Neural cell (in vitro differentiated cells): ENCODE measurements at regions not wholly inside any gene's neighbourhood (a gene's known extent, or its start where the extent isn't known, plus 50 kb on each side); places are given as distances from the start of the nearest gene placed in this dataset.

Experiments used
- H2AFZ ChIP-seq: fragments of 200-600, 300-800 bp; sonication (generic), shearing (Covaris generic); 2 replicates; pipeline ENCODE4 v1.6.0; 2014; ENCODE audit warnings: low read depth, mild to moderate bottlenecking, antibody characterized with exemption, low read length, moderate library complexity
- H3F3A ChIP-seq: fragments of 200-600 bp; shearing (Covaris generic); 2 replicates; pipeline ENCODE4 v1.6.1; 2016; ENCODE audit warnings: mild to moderate bottlenecking, moderate library complexity, mixed read lengths, antibody characterized with exemption, low read length; ENCODE audit not compliant: insufficient read depth, poor library complexity, severe bottlenecking
- H3K27ac ChIP-seq: fragments of 200-600, 300-800 bp; sonication (generic), shearing (Covaris generic); 2 replicates; pipeline ENCODE4 v1.5.1; 2014; ENCODE audit warnings: mild to moderate bottlenecking, low read length, moderate library complexity
- H3K27me3 ChIP-seq: fragments of 300-800, 200-600 bp; sonication (generic), shearing (Covaris generic); 2 replicates; pipeline ENCODE4 v1.6.0; 2014; ENCODE audit warnings: mild to moderate bottlenecking, low read depth, low read length, moderate library complexity; ENCODE audit not compliant: insufficient read depth
- H3K36me3 ChIP-seq: fragments of 300-800, 200-600 bp; sonication (generic), shearing (Covaris generic); 2 replicates; pipeline ENCODE4 v1.5.1; 2014; ENCODE audit warnings: mild to moderate bottlenecking, antibody characterized with exemption, low read length, moderate library complexity; ENCODE audit not compliant: insufficient read depth
- H3K4me2 ChIP-seq: fragments of 300-800, 200-600 bp; sonication (generic), shearing (Covaris generic); 2 replicates; pipeline ENCODE4 v1.6.0; 2014; ENCODE audit warnings: mild to moderate bottlenecking, low read length
- H3K4me3 ChIP-seq: fragments of 300-800, 200-600 bp; sonication (generic), shearing (Covaris generic); 2 replicates; pipeline ENCODE4 v1.5.1; 2014; ENCODE audit warnings: mild to moderate bottlenecking, low read length, moderate library complexity
- H3K79me2 ChIP-seq: fragments of 200-600 bp; shearing (Covaris generic); replicated peaks from 2 replicates; pipeline ENCODE4 v1.6.0; 2014; ENCODE audit warnings: mild to moderate bottlenecking, low read length, moderate library complexity; ENCODE audit not compliant: insufficient read depth
- H3K9ac ChIP-seq: fragments of 300-800, 200-600 bp; sonication (generic), shearing (Covaris generic); 2 replicates; pipeline ENCODE4 v1.6.1; 2016; ENCODE audit warnings: mild to moderate bottlenecking, low read length, mixed read lengths
- H3K9me2 ChIP-seq: fragments of 200-600 bp; shearing (Covaris generic); 2 replicates; pipeline ENCODE4 v1.6.1; 2016; ENCODE audit warnings: mild to moderate bottlenecking, low read length, mixed read lengths; ENCODE audit not compliant: insufficient read depth
- H3K9me3 ChIP-seq: fragments of 200-600, 300-800 bp; sonication (generic), shearing (Covaris generic); 2 replicates; pipeline ENCODE4 v1.6.1; 2016; ENCODE audit warnings: mild to moderate bottlenecking, mixed run types, low read length, moderate library complexity, mixed read lengths
- H4K20me1 ChIP-seq: fragments of 200-600 bp; shearing (Covaris generic); 2 replicates; pipeline ENCODE4 v1.6.1; 2016; ENCODE audit warnings: mild to moderate bottlenecking, mixed run types; ENCODE audit not compliant: insufficient read depth
- EP300 ChIP-seq: fragments of 450-650 bp; conservative IDR thresholded peaks from 2 replicates; pipeline ENCODE4 v1.6.1; 2014; ENCODE audit warnings: antibody characterized with exemption, mild to moderate bottlenecking, moderate library complexity; ENCODE audit not compliant: poor library complexity, severe bottlenecking
- EZH2 ChIP-seq: fragments of 200-600, 300-800 bp; shearing (Covaris generic), sonication (generic); IDR thresholded peaks from 2 replicates; pipeline ENCODE4 v1.6.1; 2014; ENCODE audit warnings: antibody characterized with exemption, low read length, borderline replicate concordance, mild to moderate bottlenecking; ENCODE audit not compliant: insufficient read depth, poor library complexity, severe bottlenecking
- MXI1 ChIP-seq: fragments of 450-650 bp; conservative IDR thresholded peaks from 2 replicates; pipeline ENCODE4 v1.6.1; 2014; ENCODE audit warnings: antibody characterized with exemption, mild to moderate bottlenecking; ENCODE audit not compliant: poor library complexity, severe bottlenecking
- POLR2AphosphoS5 ChIP-seq: IDR thresholded peaks from 2 replicates; pipeline ENCODE4 v1.6.1; 2012
- RAD21 ChIP-seq: fragments of 450-650 bp; conservative IDR thresholded peaks from 2 replicates; pipeline ENCODE4 v1.6.1; 2014; ENCODE audit warnings: antibody characterized with exemption, mild to moderate bottlenecking, moderate library complexity
- SMC3 ChIP-seq: fragments of 450-650 bp; conservative IDR thresholded peaks from 2 replicates; pipeline ENCODE4 v1.6.1; 2014; ENCODE audit warnings: antibody characterized with exemption, mild to moderate bottlenecking, moderate library complexity; ENCODE audit not compliant: poor library complexity
- TAF1 ChIP-seq: IDR thresholded peaks from 2 replicates; pipeline ENCODE4 v1.6.1; 2012; ENCODE audit warnings: low read depth
- TF ChIP-seq, protein P1 (sequence below): IDR thresholded peaks from 2 replicates; pipeline ENCODE4 v1.6.1; 2012; ENCODE audit warnings: borderline replicate concordance
- TF ChIP-seq, protein P2 (sequence below): fragments of 450-650 bp; IDR thresholded peaks from 2 replicates; pipeline ENCODE4 v1.5.1; 2014; ENCODE audit warnings: antibody characterized with exemption, mild to moderate bottlenecking, moderate library complexity; ENCODE audit not compliant: poor library complexity, severe bottlenecking

DNA sequence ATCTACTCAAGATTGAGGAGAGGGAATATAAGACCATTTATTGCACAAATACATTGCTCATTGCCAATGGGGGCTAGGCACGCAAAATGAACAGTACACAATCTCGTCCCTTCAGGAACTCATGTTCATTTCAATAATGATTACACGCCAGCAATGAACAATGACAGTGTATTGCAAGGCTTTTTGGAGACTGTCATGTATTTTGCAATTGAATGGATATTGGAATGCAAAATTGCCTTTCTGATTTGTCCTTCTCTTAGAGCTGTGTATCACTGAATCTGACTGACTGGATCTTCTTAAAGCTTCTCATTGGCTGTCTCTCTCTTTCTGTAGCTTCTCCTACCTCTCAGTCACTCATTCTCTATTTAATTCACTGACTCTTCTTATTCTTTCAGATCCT, 400.2 kb upstream of the DCN start:
- Histone ChIP-seq H3K4me3 (no peak overlapping the region), H3K79me2 (no peaks in the 10 kb centered on the region)

DNA sequence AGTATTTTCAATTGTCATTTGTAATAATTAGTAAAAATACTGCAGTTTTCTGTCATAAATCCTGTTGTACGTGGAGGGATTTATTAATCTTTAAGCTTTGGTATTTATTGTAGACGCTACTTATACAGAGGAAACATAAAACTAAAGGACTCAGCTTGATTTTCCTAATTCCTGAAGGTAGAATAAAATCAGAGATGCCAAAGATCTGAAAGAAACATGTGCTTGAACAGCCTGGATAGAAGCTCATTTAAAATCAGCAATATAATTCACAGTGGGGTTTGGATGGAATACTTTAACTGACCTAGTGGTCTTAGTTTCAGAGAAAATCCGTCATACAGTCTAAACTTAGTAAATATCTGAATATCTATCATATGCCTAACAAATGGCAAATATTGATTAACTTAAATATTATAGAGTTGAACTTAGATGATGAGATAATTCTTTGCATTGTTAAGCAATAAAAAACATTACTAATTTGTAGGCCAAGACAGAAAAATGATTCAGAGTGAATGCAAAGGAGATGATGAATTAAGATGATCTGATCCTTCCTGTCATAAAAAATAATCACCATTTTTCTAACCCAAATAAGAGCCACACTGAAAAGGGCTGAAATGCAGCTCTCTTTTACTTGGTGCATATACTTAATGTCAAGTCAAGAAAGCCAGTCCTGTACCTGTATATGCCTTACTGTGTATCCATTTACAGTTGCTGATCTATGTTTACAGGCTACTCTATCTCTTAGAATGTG, 397.1 kb upstream of the DCN start:
- H3F3A ChIP-seq, result no peaks in the 10 kb centered on the region
- no peaks in the 10 kb centered on the region for H3K27me3 ChIP-seq
- H3K79me2 ChIP-seq, result no peaks in the 10 kb centered on the region
- H3K9ac ChIP-seq, result no peak overlapping the region
- H3K27ac ChIP-seq, result peak overlapping the region; percentile 38
- H3K36me3 ChIP-seq, result no peaks in the 10 kb centered on the region
- H4K20me1 ChIP-seq, result no peaks in the 10 kb centered on the region
- no peaks in the 10 kb centered on the region for H3K9me3 ChIP-seq
- H2AFZ ChIP-seq, result no peak overlapping the region
- no peak overlapping the region for H3K4me2 ChIP-seq
- H3K4me3 ChIP-seq, result no peak overlapping the region
- TF ChIP-seq TAF1 (no peak), RAD21 (no peak), POLR2AphosphoS5 (no peak), EP300 (no peak), EZH2 (no peak), MXI1 (no peak), SMC3 (no peak)
- TF ChIP-seq, protein P1, sequence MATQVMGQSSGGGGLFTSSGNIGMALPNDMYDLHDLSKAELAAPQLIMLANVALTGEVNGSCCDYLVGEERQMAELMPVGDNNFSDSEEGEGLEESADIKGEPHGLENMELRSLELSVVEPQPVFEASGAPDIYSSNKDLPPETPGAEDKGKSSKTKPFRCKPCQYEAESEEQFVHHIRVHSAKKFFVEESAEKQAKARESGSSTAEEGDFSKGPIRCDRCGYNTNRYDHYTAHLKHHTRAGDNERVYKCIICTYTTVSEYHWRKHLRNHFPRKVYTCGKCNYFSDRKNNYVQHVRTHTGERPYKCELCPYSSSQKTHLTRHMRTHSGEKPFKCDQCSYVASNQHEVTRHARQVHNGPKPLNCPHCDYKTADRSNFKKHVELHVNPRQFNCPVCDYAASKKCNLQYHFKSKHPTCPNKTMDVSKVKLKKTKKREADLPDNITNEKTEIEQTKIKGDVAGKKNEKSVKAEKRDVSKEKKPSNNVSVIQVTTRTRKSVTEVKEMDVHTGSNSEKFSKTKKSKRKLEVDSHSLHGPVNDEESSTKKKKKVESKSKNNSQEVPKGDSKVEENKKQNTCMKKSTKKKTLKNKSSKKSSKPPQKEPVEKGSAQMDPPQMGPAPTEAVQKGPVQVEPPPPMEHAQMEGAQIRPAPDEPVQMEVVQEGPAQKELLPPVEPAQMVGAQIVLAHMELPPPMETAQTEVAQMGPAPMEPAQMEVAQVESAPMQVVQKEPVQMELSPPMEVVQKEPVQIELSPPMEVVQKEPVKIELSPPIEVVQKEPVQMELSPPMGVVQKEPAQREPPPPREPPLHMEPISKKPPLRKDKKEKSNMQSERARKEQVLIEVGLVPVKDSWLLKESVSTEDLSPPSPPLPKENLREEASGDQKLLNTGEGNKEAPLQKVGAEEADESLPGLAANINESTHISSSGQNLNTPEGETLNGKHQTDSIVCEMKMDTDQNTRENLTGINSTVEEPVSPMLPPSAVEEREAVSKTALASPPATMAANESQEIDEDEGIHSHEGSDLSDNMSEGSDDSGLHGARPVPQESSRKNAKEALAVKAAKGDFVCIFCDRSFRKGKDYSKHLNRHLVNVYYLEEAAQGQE, result no peak
- TF ChIP-seq, protein P2, sequence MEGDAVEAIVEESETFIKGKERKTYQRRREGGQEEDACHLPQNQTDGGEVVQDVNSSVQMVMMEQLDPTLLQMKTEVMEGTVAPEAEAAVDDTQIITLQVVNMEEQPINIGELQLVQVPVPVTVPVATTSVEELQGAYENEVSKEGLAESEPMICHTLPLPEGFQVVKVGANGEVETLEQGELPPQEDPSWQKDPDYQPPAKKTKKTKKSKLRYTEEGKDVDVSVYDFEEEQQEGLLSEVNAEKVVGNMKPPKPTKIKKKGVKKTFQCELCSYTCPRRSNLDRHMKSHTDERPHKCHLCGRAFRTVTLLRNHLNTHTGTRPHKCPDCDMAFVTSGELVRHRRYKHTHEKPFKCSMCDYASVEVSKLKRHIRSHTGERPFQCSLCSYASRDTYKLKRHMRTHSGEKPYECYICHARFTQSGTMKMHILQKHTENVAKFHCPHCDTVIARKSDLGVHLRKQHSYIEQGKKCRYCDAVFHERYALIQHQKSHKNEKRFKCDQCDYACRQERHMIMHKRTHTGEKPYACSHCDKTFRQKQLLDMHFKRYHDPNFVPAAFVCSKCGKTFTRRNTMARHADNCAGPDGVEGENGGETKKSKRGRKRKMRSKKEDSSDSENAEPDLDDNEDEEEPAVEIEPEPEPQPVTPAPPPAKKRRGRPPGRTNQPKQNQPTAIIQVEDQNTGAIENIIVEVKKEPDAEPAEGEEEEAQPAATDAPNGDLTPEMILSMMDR, result no peak
- no peaks in the 10 kb centered on the region for H3K9me2 ChIP-seq

More for the DNA sequence above, 400.2 kb upstream of the DCN start:
- Histone ChIP-seq H3K4me2 (no peak overlapping the region), H3K9me3 (no peaks in the 10 kb centered on the region), H3K36me3 (no peaks in the 10 kb centered on the region), H2AFZ (no peak overlapping the region), H3K27ac (peak overlapping the region; percentile 10), H3K9ac (no peak overlapping the region), H4K20me1 (no peaks in the 10 kb centered on the region), H3K9me2 (no peaks in the 10 kb centered on the region), H3F3A (no peaks in the 10 kb centered on the region), H3K27me3 (no peaks in the 10 kb centered on the region)
- no peak for TF ChIP-seq EZH2
- TF ChIP-seq EP300, result peak; percentile 61
